BJ (cell line): ENCODE measurements at regions not wholly inside any gene's neighbourhood (a gene's known extent, or its start where the extent isn't known, plus 50 kb on each side); places are given as distances from the start of the nearest gene placed in this dataset.
A peak's percentile ranks its signal among the peaks of the same experiment; 100 is the strongest.
"Not testable (repeated sequence)": the region's sequence is repeated elsewhere in the genome, so short reads cannot be mapped to it uniquely, and the experiment has no call there.

Source experiments
- CTCF ChIA-PET: fragments of 350-600 bp; formaldehyde crosslinking; extraction: SDS; loops from one replicate; lab custom pipeline; 2021; ENCODE audit warnings: antibody characterized with exemption, inconsistent platforms; lab: Yijun Ruan, JAX
- POLR2A ChIA-PET: fragments of 300-600 bp; sonication (Branson Sonifier 250); formaldehyde crosslinking; extraction: SDS; loops from one replicate; lab custom pipeline; 2021; ENCODE audit warnings: antibody characterized with exemption; lab: Charles Lee
- DNase-seq: peaks from one replicate; pipeline ENCODE4 v3.0.0-alpha.2; 2011; ENCODE audit warnings: low read depth
- H3K27me3 ChIP-seq: 2 replicates; pipeline ENCODE4 v1.6.0; 2011; ENCODE audit warnings: low read length; ENCODE audit not compliant: control insufficient read depth, insufficient read depth
- H3K36me3 ChIP-seq: 2 replicates; pipeline ENCODE4 v1.5.1; 2011; ENCODE audit warnings: low read length; ENCODE audit not compliant: control insufficient read depth, insufficient read depth
- H3K4me3 ChIP-seq: 2 replicates; pipeline ENCODE4 v1.5.1; 2011; ENCODE audit warnings: low read depth, mild to moderate bottlenecking, control low read depth, low read length
- TF ChIP-seq, protein P1 (sequence below): IDR thresholded peaks from 2 replicates; pipeline ENCODE4 v1.5.1; 2011; ENCODE audit warnings: low read depth, mild to moderate bottlenecking, control low read depth, inconsistent platforms, low read length, moderate library complexity; ENCODE audit not compliant: insufficient read depth

DNA sequence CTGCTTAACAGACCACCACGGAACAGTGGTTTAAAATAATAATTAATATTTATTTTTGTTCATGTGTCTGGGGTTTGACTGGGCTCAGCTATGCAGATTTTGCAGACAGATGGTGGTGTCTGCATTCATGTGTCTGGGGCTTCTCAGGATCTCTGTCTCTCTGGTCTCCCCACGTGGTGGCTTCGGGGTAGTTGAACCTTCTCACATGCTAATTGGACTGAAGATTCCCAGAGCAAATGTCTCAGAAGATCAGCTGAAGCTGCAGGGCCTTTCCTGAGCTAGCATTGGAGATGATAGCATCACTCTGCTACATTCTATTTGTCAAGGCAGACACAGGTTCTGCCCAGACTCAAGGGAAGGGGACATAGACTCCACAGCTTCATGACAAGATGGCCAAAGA, 109.1 kb upstream of the DNAH14 start:
- no peaks in the 10 kb centered on the region for H3K27me3 ChIP-seq
- CTCF ChIA-PET, result no interaction called here
- H3K4me3 ChIP-seq, result no peak overlapping the region
- TF ChIP-seq, protein P1, sequence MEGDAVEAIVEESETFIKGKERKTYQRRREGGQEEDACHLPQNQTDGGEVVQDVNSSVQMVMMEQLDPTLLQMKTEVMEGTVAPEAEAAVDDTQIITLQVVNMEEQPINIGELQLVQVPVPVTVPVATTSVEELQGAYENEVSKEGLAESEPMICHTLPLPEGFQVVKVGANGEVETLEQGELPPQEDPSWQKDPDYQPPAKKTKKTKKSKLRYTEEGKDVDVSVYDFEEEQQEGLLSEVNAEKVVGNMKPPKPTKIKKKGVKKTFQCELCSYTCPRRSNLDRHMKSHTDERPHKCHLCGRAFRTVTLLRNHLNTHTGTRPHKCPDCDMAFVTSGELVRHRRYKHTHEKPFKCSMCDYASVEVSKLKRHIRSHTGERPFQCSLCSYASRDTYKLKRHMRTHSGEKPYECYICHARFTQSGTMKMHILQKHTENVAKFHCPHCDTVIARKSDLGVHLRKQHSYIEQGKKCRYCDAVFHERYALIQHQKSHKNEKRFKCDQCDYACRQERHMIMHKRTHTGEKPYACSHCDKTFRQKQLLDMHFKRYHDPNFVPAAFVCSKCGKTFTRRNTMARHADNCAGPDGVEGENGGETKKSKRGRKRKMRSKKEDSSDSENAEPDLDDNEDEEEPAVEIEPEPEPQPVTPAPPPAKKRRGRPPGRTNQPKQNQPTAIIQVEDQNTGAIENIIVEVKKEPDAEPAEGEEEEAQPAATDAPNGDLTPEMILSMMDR, result no peak
- POLR2A ChIA-PET, result no interaction called here
- H3K36me3 ChIP-seq, result no peaks in the 10 kb centered on the region
- DNase-seq, result no peak

DNA sequence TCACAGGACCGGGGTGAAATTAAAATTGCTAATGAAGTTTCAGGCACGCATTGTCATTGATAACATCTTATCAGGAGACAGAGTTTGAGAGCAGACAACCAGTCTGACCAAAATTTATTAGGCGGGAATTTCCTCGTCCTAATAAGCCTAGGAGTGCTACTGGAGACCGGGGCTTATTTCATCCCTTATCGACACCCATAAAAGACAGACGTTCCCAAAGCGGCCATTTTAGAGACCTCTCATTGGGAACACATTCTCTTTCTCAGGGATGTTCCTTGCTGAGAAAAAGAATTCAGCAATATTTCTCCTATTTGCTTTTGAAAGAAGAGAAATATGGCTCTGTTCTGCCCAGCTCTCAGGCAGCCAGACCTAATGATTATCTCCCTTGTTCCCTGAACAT, 107.7 kb upstream of the DNAH14 start:
- H3K27me3 ChIP-seq, H3K4me3 ChIP-seq, POLR2A ChIA-PET, DNase-seq, H3K36me3 ChIP-seq: not testable (repeated sequence)
- CTCF ChIA-PET, result interaction anchor here (0.8 to 1.2 kb wide), 2 partner anchors 9 to 29 kb away, joined by 3 read pairs; no protein-coding TSS in a partner anchor

DNA sequence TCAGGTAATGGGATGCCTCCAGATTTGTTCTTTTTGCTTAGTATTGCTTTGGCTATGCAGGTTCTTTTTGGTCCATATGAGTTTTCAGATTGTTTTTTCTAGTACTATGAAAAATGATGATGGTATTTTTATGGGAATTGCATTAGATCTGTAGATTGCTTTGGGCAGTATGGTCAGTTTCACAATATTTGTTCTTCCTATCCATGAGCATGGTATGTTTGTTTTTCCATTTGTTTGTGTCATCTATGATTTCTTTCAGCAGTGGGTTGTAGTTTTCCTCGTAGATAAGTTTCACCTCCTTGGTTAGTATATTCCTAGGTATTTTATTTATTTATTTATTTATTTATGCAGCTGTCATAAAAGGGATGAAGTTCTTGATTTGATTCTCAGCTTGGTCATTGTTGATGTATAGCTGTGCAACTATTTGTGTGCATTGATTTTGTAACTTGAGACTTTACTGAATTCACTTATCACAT, 103.9 kb upstream of the DNAH14 start:
- TF ChIP-seq, protein P1, result no peak
- ChIA-PET POLR2A (no interaction called here), CTCF (no interaction called here)
- no peaks in the 10 kb centered on the region for H3K27me3 ChIP-seq
- H3K4me3 ChIP-seq, result no peak overlapping the region
- no peaks in the 10 kb centered on the region for H3K36me3 ChIP-seq
- DNase-seq, result no peak

DNA sequence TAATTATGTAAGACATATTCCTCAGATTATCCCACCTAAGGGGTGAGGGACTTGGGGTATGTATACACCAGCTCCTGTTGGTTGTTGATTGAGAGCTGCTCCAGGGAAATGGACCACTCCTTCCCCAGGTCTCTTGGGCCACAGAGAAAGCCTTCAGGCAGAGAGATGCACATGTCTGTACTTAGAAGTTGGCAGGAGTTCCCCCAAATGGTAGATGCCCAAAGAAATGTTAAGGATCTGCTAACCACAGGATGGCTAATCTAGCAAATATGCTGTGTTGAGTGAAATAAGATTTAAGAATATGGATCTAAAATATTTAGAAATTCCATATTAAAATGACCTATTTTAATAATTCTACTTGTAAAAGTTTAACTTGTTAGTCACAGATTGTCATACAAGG, 100.8 kb upstream of the DNAH14 start:
- H3K36me3 ChIP-seq, result no peaks in the 10 kb centered on the region
- peak; percentile 4 for DNase-seq
- ChIA-PET POLR2A (no interaction called here), CTCF (no interaction called here)
- TF ChIP-seq, protein P1, result no peak
- no peak overlapping the region for H3K4me3 ChIP-seq
- H3K27me3 ChIP-seq, result peaks cover 2% of the 10 kb centered on the region; the same call in 1 of the 2 replicates

DNA sequence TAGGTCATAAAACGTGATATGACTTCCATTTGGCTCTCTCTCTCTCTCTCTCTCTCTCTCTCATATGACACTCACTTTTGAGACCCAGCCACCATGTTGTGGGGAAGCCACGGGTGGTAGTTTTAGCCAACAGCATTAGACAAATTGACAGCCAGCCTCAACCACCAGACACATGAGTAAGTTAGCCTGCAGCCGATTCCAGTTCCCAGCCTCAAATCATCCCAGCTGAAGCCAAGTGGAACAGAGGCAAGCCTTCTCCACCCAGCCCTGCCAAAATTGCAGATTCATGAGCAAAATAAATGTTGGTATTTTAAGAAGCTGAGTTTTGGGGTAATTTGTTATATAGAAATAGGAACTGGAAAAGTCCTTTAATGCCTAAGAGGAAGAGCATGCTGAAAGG, 98.0 kb upstream of the DNAH14 start:
- no peaks in the 10 kb centered on the region for H3K36me3 ChIP-seq
- peaks cover 2% of the 10 kb centered on the region; the same call in 1 of the 2 replicates for H3K27me3 ChIP-seq
- ChIA-PET POLR2A (no interaction called here), CTCF (no interaction called here)
- TF ChIP-seq, protein P1, result no peak
- DNase-seq, result no peak
- no peak overlapping the region for H3K4me3 ChIP-seq

DNA sequence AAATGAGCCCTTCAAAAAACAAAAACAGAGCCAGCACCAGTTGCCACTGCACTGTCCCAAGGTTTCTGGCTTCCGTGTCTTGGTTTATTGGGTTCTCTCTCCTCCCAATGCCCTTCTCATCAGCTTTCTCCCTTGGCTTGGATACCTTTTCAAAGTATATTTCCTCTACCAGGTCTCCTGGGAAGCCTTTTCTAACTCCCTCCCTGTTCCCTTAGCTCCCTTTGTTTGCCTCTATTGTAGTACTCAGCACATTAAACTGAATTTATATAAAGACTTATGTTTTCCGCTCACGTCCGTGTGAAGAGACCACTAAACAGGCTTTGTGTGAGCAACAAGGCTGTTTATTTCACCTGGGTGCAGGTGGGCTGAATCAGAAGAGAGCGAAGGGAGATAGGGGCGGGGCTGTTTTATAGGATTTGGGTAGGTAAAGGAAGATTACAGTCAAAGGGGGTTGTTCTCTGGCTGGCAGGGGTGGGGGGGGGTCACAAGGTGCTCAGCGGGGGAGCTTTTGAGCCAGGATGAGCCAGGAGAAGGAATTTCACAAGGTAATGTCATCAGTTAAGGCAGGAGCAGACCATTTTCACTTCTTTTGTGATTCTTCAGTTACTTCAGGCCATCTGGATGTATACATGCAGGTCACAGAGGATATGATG, 89.7 kb upstream of the DNAH14 start:
- DNase-seq, H3K27me3 ChIP-seq, H3K4me3 ChIP-seq, H3K36me3 ChIP-seq, CTCF ChIA-PET, POLR2A ChIA-PET: not testable (repeated sequence)

DNA sequence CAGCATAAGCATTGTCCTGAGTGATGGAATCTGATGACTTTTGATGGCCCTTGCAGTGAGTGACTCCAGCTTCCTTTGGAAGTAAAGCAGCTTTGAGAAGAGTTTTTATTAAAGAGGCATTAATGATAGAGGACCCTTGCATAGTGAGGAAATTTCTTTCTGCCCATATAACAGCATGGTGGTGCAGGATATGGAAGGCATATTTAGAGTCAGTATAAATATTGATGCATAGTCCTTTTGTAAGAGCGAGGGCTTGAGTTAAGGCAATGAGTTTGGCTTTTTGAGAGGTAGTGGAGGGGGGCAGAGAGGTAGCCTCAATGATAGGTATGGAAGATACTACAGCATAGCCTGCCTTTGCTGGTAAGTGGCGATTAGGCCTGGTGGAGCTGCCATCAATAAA, 87.7 kb upstream of the DNAH14 start:
- H3K36me3 ChIP-seq, POLR2A ChIA-PET: not testable (repeated sequence)
- CTCF ChIA-PET, result interaction anchor here (1.5 kb wide), 1 partner anchor 10 kb away, joined by 10 read pairs; no protein-coding TSS in a partner anchor

More for the DNA sequence above, 87.7 kb upstream of the DNAH14 start:
- not testable (repeated sequence) for DNase-seq, H3K27me3 ChIP-seq, H3K4me3 ChIP-seq
